ENCODE measurements at regions not wholly inside any gene's neighbourhood (a gene's known extent, or its start where the extent isn't known, plus 50 kb on each side); places are given as distances from the start of the nearest gene placed in this dataset.

DNA sequence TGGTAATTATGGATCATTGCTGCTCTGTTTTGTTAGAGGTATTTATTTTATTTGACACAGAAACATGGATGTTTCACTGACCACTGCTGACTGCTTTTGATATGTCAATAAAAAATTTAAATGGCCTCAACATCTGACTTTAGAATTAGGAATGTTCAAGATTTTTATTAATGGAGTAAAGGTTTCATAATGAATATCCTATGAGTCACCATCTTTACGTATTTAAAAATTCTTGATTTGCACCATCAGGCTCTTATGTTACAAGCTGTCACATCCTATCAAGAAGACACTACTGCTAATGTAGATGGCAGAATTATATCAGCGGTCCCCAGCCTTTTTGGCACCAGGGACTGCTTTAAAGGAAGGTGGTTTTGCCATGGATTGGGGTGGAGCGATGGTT is 578.7 kb upstream of the NRP1 start:
- no peak for TF ChIP-seq POLR2AphosphoS5 (IDR thresholded peaks at IDR 0.05)
- no peak for TF ChIP-seq POLR2A (IDR thresholded peaks at IDR 0.05)
